GM23338 (cell line): ENCODE measurements at regions not wholly inside any gene's neighbourhood (a gene's known extent, or its start where the extent isn't known, plus 50 kb on each side); places are given as distances from the start of the nearest gene placed in this dataset.

Experiments
- ATAC-seq: fragments of 200-7000 bp; cut with Tn5 transposase; 3 replicates; pipeline ENCODE4 v1.9.1; 2020
- DNase-seq: peaks from one replicate; pipeline ENCODE4 v3.0.0-alpha.2; 2015; ENCODE audit warnings: low spot score
- H2AFZ ChIP-seq: fragments of 200-600 bp; sonication (generic); 2 replicates; pipeline ENCODE4 v1.8.0; 2016; ENCODE audit warnings: antibody characterized with exemption, mild to moderate bottlenecking, moderate library complexity
- H3F3A ChIP-seq: fragments of 200-600 bp; sonication (generic); replicated peaks from 2 replicates; pipeline ENCODE4 v1.8.0; 2017; ENCODE audit warnings: antibody characterized with exemption, mixed run types, low read depth
- H3K27ac ChIP-seq: fragments of 200-600 bp; sonication (generic); 2 replicates; pipeline ENCODE4 v1.6.1; 2016; ENCODE audit warnings: low read depth
- H3K27me3 ChIP-seq: fragments of 200-600 bp; sonication (generic); 2 replicates; pipeline ENCODE4 v1.8.0; 2016; ENCODE audit warnings: mild to moderate bottlenecking, mixed run types, moderate library complexity; ENCODE audit not compliant: insufficient read depth
- H3K36me3 ChIP-seq: fragments of 200-600 bp; sonication (generic); 2 replicates; pipeline ENCODE4 v1.8.0; 2016; ENCODE audit warnings: mild to moderate bottlenecking; ENCODE audit not compliant: insufficient read depth
- H3K4me1 ChIP-seq: fragments of 200-600 bp; sonication (generic); 2 replicates; pipeline ENCODE4 v1.8.0; 2016; ENCODE audit warnings: mild to moderate bottlenecking, moderate library complexity; ENCODE audit not compliant: insufficient read depth
- H3K4me2 ChIP-seq: fragments of 200-600 bp; sonication (generic); 2 replicates; pipeline ENCODE4 v1.7.1; 2017; ENCODE audit warnings: mixed run types
- H3K4me3 ChIP-seq: fragments of 200-600 bp; sonication (generic); 2 replicates; pipeline ENCODE4 v1.6.1; 2016; ENCODE audit warnings: mixed run types
- H3K79me2 ChIP-seq: fragments of 200-600 bp; sonication (generic); replicated peaks from 2 replicates; pipeline ENCODE4 v1.8.0; 2017; ENCODE audit warnings: mild to moderate bottlenecking; ENCODE audit not compliant: insufficient read depth
- H3K9me2 ChIP-seq: fragments of 200-600 bp; sonication (generic); 2 replicates; pipeline ENCODE4 v1.8.0; 2017; ENCODE audit not compliant: insufficient read depth
- H4K20me1 ChIP-seq: fragments of 200-600 bp; sonication (generic); replicated peaks from 2 replicates; pipeline ENCODE4 v1.8.0; 2017; ENCODE audit warnings: mild to moderate bottlenecking; ENCODE audit not compliant: insufficient read depth
- H3K27ac Mint-ChIP-seq: 2 replicates; pipeline ENCODE4 v1.8.0; 2020; ENCODE audit warnings: inconsistent platforms, mild to moderate bottlenecking, moderate library complexity, mixed read lengths
- H3K27me3 Mint-ChIP-seq: 3 replicates; pipeline ENCODE4 v1.8.0; 2022; ENCODE audit warnings: low read depth, mild to moderate bottlenecking, moderate library complexity, mixed read lengths, inconsistent platforms; ENCODE audit not compliant: insufficient read depth, poor library complexity
- H3K36me3 Mint-ChIP-seq: 3 replicates; pipeline ENCODE4 v1.8.0; 2021; ENCODE audit warnings: low read depth, mild to moderate bottlenecking, inconsistent platforms, moderate library complexity, mixed read lengths
- H3K4me1 Mint-ChIP-seq: 3 replicates; pipeline ENCODE4 v1.8.0; 2020; ENCODE audit warnings: mild to moderate bottlenecking, inconsistent platforms, mixed read lengths
- H3K4me3 Mint-ChIP-seq: 3 replicates; pipeline ENCODE4 v1.8.0; 2021; ENCODE audit warnings: moderate library complexity, mild to moderate bottlenecking, inconsistent platforms, mixed read lengths
- H3K9me3 Mint-ChIP-seq: 3 replicates; pipeline ENCODE4 v1.8.0; 2020; ENCODE audit warnings: moderate library complexity, mild to moderate bottlenecking, inconsistent platforms, mixed read lengths
- CREB1 ChIP-seq: fragments of 250-450 bp; sonication (Bioruptor Pico); IDR thresholded peaks from 2 replicates; pipeline ENCODE4 v1.5.0; 2020; ENCODE audit warnings: low read depth, mild to moderate bottlenecking, moderate library complexity
- CTCF ChIP-seq, 2 experiments: fragments of 200-600 bp in 1 of 2; sonication (generic) in 1 of 2; conservative IDR thresholded peaks; 2 replicates each; pipeline versions ENCODE4 v1.5.1 to v1.6.1; 2016 to 2017; ENCODE audit warnings: antibody characterized with exemption in 2 of 2, low read depth in 2 of 2, mild to moderate bottlenecking in 2 of 2, moderate library complexity in 1 of 2
- ETS1 ChIP-seq: IDR thresholded peaks from 2 replicates; pipeline ENCODE4 v1.6.1; 2016; ENCODE audit warnings: antibody characterized with exemption
- EZH2 ChIP-seq: fragments of 200-600 bp; sonication (generic); IDR thresholded peaks from one replicate; pipeline ENCODE4 v1.8.0; 2017; ENCODE audit warnings: antibody characterized with exemption, mild to moderate bottlenecking, low read depth; ENCODE audit not compliant: unreplicated experiment
- JUNB ChIP-seq: IDR thresholded peaks from one replicate; pipeline ENCODE4 v1.6.1; 2016; ENCODE audit warnings: antibody characterized with exemption; ENCODE audit not compliant: unreplicated experiment
- NANOG ChIP-seq: IDR thresholded peaks from 2 replicates; pipeline ENCODE4 v1.6.1; 2016; ENCODE audit warnings: antibody characterized with exemption, borderline replicate concordance
- POLR2AphosphoS5 ChIP-seq: IDR thresholded peaks from 2 replicates; pipeline ENCODE4 v1.6.1; 2016; ENCODE audit warnings: antibody characterized with exemption, low read depth
- REST ChIP-seq: IDR thresholded peaks from one replicate; pipeline ENCODE4 v1.6.1; 2018; ENCODE audit warnings: antibody characterized with exemption; ENCODE audit not compliant: unreplicated experiment
- STAT1 ChIP-seq: IDR thresholded peaks from one replicate; pipeline ENCODE4 v1.6.1; 2016; ENCODE audit warnings: antibody characterized with exemption; ENCODE audit not compliant: unreplicated experiment
- ZNF114 ChIP-seq: fragments of 250-450 bp; sonication (Bioruptor Pico); IDR thresholded peaks from 2 replicates; pipeline ENCODE4 v1.5.0; 2020; ENCODE audit warnings: mild to moderate bottlenecking, moderate library complexity
- ZNF331 ChIP-seq: fragments of 250-450 bp; sonication (Bioruptor Pico); IDR thresholded peaks from 2 replicates; pipeline ENCODE4 v1.5.0; 2020; ENCODE audit warnings: low read depth, mild to moderate bottlenecking, moderate library complexity
- TF ChIP-seq, protein P1 (sequence below): fragments of 250-450 bp; sonication (Bioruptor Pico); IDR thresholded peaks from 2 replicates; pipeline ENCODE4 v1.5.0; 2020; ENCODE audit warnings: mild to moderate bottlenecking, moderate library complexity

DNA sequence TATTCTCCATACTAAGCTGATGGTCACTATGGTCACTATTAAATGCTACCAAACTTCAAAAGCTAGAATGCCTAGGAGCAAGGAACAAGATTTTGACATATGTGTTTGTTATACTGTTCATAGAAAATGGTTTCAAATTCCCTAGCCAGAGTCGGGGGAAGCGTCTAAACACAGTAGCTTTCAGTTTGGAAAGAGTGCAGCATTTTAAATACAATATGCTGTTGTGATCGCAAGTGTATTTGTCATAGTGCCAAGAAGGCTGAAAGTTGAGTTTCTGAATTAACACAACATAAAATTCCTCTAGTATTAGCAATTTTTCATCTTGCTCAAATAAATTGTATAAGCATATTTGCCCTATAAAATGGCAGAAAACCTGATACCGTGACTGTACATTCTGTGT is 280.4 kb downstream of the ZNF608 start:
- H4K20me1 ChIP-seq, result no peaks in the 10 kb centered on the region
- Mint-ChIP-seq H3K36me3 (peaks cover 44% of the 10 kb centered on the region), H3K9me3 (peaks cover 17% of the 10 kb centered on the region), H3K4me3 (no peak overlapping the region), H3K27me3 (peaks cover 2% of the 10 kb centered on the region), H3K4me1 (peaks cover 50% of the 10 kb centered on the region), H3K27ac (no peak overlapping the region)
- H3K4me1 ChIP-seq, result peaks cover 53% of the 10 kb centered on the region
- ATAC-seq, result no peak
- no peaks in the 10 kb centered on the region for H3F3A ChIP-seq
- H3K79me2 ChIP-seq, result no peaks in the 10 kb centered on the region
- H2AFZ ChIP-seq, result no peak overlapping the region
- no peaks in the 10 kb centered on the region for H3K36me3 ChIP-seq
- H3K9me2 ChIP-seq, result no peaks in the 10 kb centered on the region
- TF ChIP-seq ZNF114 (CRISPR knock-in tag) (no peak), POLR2AphosphoS5 (no peak), ETS1 (no peak), STAT1 (no peak), NANOG (no peak), CREB1 (CRISPR knock-in tag) (no peak), CTCF (conservative IDR thresholded peaks at IDR 0.05; ENCODE audit: low read depth in 2 of 2) (no peak), ZNF331 (no peak), JUNB (no peak), EZH2 (no peak), REST (no peak)
- TF ChIP-seq, protein P1, sequence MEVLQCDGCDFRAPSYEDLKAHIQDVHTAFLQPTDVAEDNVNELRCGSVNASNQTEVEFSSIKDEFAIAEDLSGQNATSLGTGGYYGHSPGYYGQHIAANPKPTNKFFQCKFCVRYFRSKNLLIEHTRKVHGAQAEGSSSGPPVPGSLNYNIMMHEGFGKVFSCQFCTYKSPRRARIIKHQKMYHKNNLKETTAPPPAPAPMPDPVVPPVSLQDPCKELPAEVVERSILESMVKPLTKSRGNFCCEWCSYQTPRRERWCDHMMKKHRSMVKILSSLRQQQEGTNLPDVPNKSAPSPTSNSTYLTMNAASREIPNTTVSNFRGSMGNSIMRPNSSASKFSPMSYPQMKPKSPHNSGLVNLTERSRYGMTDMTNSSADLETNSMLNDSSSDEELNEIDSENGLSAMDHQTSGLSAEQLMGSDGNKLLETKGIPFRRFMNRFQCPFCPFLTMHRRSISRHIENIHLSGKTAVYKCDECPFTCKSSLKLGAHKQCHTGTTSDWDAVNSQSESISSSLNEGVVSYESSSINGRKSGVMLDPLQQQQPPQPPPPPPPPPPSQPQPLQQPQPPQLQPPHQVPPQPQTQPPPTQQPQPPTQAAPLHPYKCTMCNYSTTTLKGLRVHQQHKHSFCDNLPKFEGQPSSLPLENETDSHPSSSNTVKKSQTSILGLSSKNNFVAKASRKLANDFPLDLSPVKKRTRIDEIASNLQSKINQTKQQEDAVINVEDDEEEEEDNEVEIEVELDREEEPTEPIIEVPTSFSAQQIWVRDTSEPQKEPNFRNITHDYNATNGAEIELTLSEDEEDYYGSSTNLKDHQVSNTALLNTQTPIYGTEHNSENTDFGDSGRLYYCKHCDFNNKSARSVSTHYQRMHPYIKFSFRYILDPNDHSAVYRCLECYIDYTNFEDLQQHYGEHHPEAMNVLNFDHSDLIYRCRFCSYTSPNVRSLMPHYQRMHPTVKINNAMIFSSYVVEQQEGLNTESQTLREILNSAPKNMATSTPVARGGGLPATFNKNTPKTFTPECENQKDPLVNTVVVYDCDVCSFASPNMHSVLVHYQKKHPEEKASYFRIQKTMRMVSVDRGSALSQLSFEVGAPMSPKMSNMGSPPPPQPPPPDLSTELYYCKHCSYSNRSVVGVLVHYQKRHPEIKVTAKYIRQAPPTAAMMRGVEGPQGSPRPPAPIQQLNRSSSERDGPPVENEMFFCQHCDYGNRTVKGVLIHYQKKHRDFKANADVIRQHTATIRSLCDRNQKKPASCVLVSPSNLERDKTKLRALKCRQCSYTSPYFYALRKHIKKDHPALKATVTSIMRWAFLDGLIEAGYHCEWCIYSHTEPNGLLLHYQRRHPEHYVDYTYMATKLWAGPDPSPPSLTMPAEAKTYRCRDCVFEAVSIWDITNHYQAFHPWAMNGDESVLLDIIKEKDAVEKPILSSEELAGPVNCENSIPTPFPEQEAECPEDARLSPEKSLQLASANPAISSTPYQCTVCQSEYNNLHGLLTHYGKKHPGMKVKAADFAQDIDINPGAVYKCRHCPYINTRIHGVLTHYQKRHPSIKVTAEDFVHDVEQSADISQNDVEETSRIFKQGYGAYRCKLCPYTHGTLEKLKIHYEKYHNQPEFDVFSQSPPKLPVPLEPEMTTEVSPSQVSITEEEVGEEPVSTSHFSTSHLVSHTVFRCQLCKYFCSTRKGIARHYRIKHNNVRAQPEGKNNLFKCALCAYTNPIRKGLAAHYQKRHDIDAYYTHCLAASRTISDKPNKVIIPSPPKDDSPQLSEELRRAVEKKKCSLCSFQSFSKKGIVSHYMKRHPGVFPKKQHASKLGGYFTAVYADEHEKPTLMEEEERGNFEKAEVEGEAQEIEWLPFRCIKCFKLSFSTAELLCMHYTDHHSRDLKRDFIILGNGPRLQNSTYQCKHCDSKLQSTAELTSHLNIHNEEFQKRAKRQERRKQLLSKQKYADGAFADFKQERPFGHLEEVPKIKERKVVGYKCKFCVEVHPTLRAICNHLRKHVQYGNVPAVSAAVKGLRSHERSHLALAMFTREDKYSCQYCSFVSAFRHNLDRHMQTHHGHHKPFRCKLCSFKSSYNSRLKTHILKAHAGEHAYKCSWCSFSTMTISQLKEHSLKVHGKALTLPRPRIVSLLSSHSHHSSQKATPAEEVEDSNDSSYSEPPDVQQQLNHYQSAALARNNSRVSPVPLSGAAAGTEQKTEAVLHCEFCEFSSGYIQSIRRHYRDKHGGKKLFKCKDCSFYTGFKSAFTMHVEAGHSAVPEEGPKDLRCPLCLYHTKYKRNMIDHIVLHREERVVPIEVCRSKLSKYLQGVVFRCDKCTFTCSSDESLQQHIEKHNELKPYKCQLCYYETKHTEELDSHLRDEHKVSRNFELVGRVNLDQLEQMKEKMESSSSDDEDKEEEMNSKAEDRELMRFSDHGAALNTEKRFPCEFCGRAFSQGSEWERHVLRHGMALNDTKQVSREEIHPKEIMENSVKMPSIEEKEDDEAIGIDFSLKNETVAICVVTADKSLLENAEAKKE (CRISPR knock-in tag), result no peak
- no peaks in the 10 kb centered on the region for H3K27me3 ChIP-seq
- H3K4me2 ChIP-seq, result no peak overlapping the region
- no peak overlapping the region for H3K27ac ChIP-seq
- H3K4me3 ChIP-seq, result no peak overlapping the region
- no peak for DNase-seq
